HUES48 (cell line): ENCODE measurements at regions not wholly inside any gene's neighbourhood (a gene's known extent, or its start where the extent isn't known, plus 50 kb on each side); places are given as distances from the start of the nearest gene placed in this dataset.

Experiments
- H3K27ac ChIP-seq: one replicate; pipeline ENCODE4 v1.7.0; 2013; ENCODE audit warnings: low read depth, low read length, inconsistent platforms
- H3K27me3 ChIP-seq: 2 replicates; pipeline ENCODE4 v1.6.1; 2013; ENCODE audit warnings: mild to moderate bottlenecking, low read length; ENCODE audit not compliant: control insufficient read depth, insufficient read depth
- H3K36me3 ChIP-seq: 2 replicates; pipeline ENCODE4 v1.6.1; 2013; ENCODE audit warnings: low read length; ENCODE audit not compliant: control insufficient read depth, insufficient read depth
- H3K4me1 ChIP-seq: 2 replicates; pipeline ENCODE4 v1.6.1; 2013; ENCODE audit warnings: mild to moderate bottlenecking, low read length; ENCODE audit not compliant: control insufficient read depth, insufficient read depth
- H3K4me3 ChIP-seq: 2 replicates; pipeline ENCODE4 v1.5.1; 2013; ENCODE audit warnings: mild to moderate bottlenecking, low read depth, low read length
- H3K9ac ChIP-seq: 2 replicates; pipeline ENCODE4 v1.6.1; 2013; ENCODE audit warnings: mild to moderate bottlenecking, low read depth, low read length, moderate library complexity
- H3K9me3 ChIP-seq: 2 replicates; pipeline ENCODE4 v1.6.1; 2013; ENCODE audit warnings: low read length; ENCODE audit not compliant: control insufficient read depth, insufficient read depth

GRCh38 chrX:115894087-115894486, 276.5 kb upstream of the AGTR2 start:
- H3K9me3 ChIP-seq, result no peaks in the 10 kb centered on the region
- peaks cover 56% of the 10 kb centered on the region for H3K36me3 ChIP-seq
- H3K27ac ChIP-seq, result no peak overlapping the region
- H3K4me3 ChIP-seq, result no peak overlapping the region
- H3K9ac ChIP-seq, result no peak overlapping the region
- H3K27me3 ChIP-seq, result no peaks in the 10 kb centered on the region; the same call in 1 of the 2 replicates
- H3K4me1 ChIP-seq, result no peaks in the 10 kb centered on the region

GRCh38 chrX:115895678-115896329, 274.7 kb upstream of the AGTR2 start:
- Histone ChIP-seq H3K4me3 (no peak overlapping the region), H3K9me3 (no peaks in the 10 kb centered on the region), H3K9ac (no peak overlapping the region), H3K4me1 (no peaks in the 10 kb centered on the region), H3K27ac (no peak overlapping the region), H3K27me3 (no peaks in the 10 kb centered on the region; the same call in 1 of the 2 replicates), H3K36me3 (peaks cover 56% of the 10 kb centered on the region)

- no peaks in the 10 kb centered on the region for H3K4me1 ChIP-seq
- no peaks in the 10 kb centered on the region for H3K27me3 ChIP-seq
- H3K9me3 ChIP-seq, result no peaks in the 10 kb centered on the region
- no peak overlapping the region for H3K4me3 ChIP-seq
- H3K27ac ChIP-seq, result no peak overlapping the region
- no peak overlapping the region for H3K9ac ChIP-seq
- H3K36me3 ChIP-seq, result peaks cover 53% of the 10 kb centered on the region
Observed at GRCh38 chrX:115896362-115896761, 274.2 kb upstream of the AGTR2 start.

GRCh38 chrX:115897956-115898355, 272.6 kb upstream of the AGTR2 start:
- Histone ChIP-seq H3K27ac (no peak overlapping the region), H3K36me3 (peaks cover 53% of the 10 kb centered on the region), H3K4me3 (no peak overlapping the region), H3K9me3 (no peaks in the 10 kb centered on the region), H3K9ac (no peak overlapping the region), H3K4me1 (no peaks in the 10 kb centered on the region), H3K27me3 (no peaks in the 10 kb centered on the region)

GRCh38 chrX:115898382-115899001, 272.1 kb upstream of the AGTR2 start:
- H3K36me3 ChIP-seq, result peaks cover 53% of the 10 kb centered on the region
- H3K4me1 ChIP-seq, result no peaks in the 10 kb centered on the region
- no peaks in the 10 kb centered on the region for H3K27me3 ChIP-seq
- H3K27ac ChIP-seq, result no peak overlapping the region
- H3K9ac ChIP-seq, result no peak overlapping the region
- H3K9me3 ChIP-seq, result no peaks in the 10 kb centered on the region
- H3K4me3 ChIP-seq, result no peak overlapping the region

GRCh38 chrX:115900425-115900824, 270.1 kb upstream of the AGTR2 start:
- Histone ChIP-seq H3K9ac (no peak overlapping the region), H3K9me3 (no peaks in the 10 kb centered on the region), H3K36me3 (peaks cover 44% of the 10 kb centered on the region), H3K4me1 (no peaks in the 10 kb centered on the region), H3K4me3 (no peak overlapping the region), H3K27me3 (no peaks in the 10 kb centered on the region), H3K27ac (no peak overlapping the region)

GRCh38 chrX:115901241-115901640, 269.3 kb upstream of the AGTR2 start:
- H3K27ac ChIP-seq, result no peak overlapping the region
- H3K36me3 ChIP-seq, result peaks cover 36% of the 10 kb centered on the region
- no peak overlapping the region for H3K4me3 ChIP-seq
- no peaks in the 10 kb centered on the region for H3K27me3 ChIP-seq
- no peak overlapping the region for H3K9ac ChIP-seq
- H3K4me1 ChIP-seq, result no peaks in the 10 kb centered on the region
- no peaks in the 10 kb centered on the region for H3K9me3 ChIP-seq

GRCh38 chrX:115902995-115903394, 267.5 kb upstream of the AGTR2 start:
- no peak overlapping the region for H3K27ac ChIP-seq
- H3K9ac ChIP-seq, result no peak overlapping the region
- peaks cover 20% of the 10 kb centered on the region for H3K36me3 ChIP-seq
- H3K4me3 ChIP-seq, result no peak overlapping the region
- H3K4me1 ChIP-seq, result no peaks in the 10 kb centered on the region
- H3K9me3 ChIP-seq, result no peaks in the 10 kb centered on the region
- H3K27me3 ChIP-seq, result no peaks in the 10 kb centered on the region

GRCh38 chrX:115906276-115906675, 264.3 kb upstream of the AGTR2 start:
- 0 out of 2 replicates have a peak, but pooled peaks cover 3% of the 10 kb centered on the region for H3K4me1 ChIP-seq
- no peak overlapping the region for H3K4me3 ChIP-seq
- H3K9ac ChIP-seq, result no peak overlapping the region
- H3K27me3 ChIP-seq, result peaks cover 13% of the 10 kb centered on the region; the same call in 1 of the 2 replicates
- H3K36me3 ChIP-seq, result no peaks in the 10 kb centered on the region; the same call in 1 of the 2 replicates
- no peak overlapping the region for H3K27ac ChIP-seq
- no peaks in the 10 kb centered on the region for H3K9me3 ChIP-seq

GRCh38 chrX:115906881-115907280, 263.7 kb upstream of the AGTR2 start:
- Histone ChIP-seq H3K27ac (no peak overlapping the region), H3K36me3 (no peaks in the 10 kb centered on the region; the same call in 1 of the 2 replicates), H3K9ac (no peak overlapping the region), H3K4me3 (no peak overlapping the region), H3K27me3 (peaks cover 13% of the 10 kb centered on the region; the same call in 1 of the 2 replicates), H3K4me1 (peaks cover 8% of the 10 kb centered on the region; the same call in 1 of the 2 replicates), H3K9me3 (no peaks in the 10 kb centered on the region)

- Histone ChIP-seq H3K9ac (no peak overlapping the region), H3K36me3 (no peaks in the 10 kb centered on the region), H3K4me3 (no peak overlapping the region), H3K9me3 (no peaks in the 10 kb centered on the region), H3K4me1 (peaks cover 28% of the 10 kb centered on the region), H3K27me3 (peaks cover 13% of the 10 kb centered on the region; the same call in 1 of the 2 replicates), H3K27ac (no peak overlapping the region)
Observed at GRCh38 chrX:115909017-115909416, 261.5 kb upstream of the AGTR2 start.
